ENCODE measurements at regions not wholly inside any gene's neighbourhood (a gene's known extent, or its start where the extent isn't known, plus 50 kb on each side); places are given as distances from the start of the nearest gene placed in this dataset.

DNA sequence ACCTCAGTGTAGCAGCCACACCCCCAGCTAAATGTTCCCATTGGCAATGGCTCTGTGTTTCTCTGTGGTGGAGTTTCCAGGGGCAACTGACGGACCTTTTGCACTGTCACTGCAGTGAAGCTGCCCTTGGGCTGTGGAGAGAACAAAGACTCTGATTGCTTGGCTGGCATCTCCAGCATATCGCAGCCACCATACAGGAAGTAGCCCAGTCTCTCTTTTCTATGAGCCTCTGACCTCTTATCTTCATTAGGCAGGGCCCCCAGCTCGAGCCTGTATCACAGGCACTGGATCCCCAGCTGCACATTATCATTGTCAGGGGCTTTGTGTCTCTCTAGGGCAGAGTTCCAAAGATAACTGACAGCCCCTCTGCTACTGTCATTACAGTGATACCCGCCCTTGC is 483.5 kb downstream of the ARAP2 start:
- no peak for DNase-seq

GRCh38 chr4:35771571-35771970 is 472.7 kb downstream of the ARAP2 start:
- DNase-seq = no peak

DNA sequence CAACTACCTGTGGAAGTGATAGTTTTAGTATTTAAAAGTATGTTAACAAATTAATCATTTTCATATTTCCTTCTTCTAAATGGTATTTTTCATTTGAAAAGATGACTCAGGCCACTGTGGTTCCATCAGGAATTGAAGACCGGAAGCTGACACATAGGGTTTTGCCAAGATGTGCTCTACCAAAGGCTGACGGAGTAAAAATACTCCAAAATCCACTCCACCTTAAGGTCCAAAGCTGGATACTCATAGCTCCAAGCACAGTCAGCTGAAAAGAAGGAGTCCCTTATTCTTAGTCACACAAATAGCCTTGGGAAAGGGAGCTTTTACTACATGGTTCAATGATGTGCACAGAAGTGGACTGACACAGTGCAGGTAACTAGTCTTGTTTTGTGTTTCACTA is 472.0 kb downstream of the ARAP2 start:
- DNase-seq = no peak

DNA sequence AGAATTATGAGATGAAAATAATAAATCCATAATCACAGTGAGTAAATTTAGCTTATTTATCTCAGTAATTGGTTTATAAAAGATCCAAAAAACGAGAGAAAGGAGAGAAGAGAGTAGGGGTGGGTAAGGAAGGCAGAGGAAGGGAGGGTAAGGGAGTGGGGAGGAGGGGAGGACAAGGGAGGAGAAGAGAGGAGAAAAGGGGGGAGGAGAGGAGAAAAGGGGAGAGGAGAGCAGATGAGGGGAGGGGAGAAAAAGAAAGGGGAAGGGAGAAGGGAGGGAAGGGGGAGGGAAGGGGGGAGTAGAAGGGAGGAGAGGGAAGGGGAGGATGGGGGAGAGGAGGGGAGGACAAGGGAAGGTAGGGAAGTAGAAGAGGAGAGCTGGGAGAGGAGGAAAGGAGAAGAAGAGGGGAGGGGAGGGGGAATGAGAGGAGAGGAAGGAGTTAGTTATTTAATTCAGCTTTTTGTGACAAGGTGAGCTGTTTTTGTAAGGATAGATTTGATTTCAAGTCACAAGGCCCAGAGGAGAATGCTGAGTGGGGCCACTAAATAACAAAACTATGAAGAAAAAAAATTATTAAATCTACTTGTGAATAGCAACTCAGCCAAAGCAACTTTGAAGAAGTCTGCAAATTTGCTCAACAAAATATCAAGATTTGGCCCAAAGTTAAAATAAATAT is 454.3 kb downstream of the ARAP2 start:
- DNase-seq = no peak

GRCh38 chr4:35793045-35793722 is 451.1 kb downstream of the ARAP2 start:
- no peak for DNase-seq

GRCh38 chr4:35793766-35794165 is 450.5 kb downstream of the ARAP2 start:
- no peak for DNase-seq

DNA sequence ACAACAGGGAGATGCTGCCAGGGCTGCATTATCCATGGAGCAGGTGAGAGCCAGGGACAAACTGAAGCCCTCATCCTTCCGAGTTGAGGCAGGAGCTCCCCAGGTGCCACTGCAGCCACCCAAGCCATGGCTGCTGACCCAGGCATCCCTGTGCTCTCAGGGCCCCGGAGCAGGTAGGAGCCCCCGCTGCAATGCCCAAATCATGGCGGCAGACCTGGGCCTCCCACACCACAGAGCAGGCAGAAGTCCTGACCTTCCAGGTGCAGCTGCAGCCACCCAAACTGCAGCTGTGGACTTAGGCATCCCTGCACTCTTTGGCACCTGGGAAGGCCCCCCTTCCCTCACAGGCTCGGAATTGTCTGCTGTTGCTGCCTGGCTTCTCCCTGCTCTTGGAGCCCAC is 443.6 kb downstream of the ARAP2 start:
- no peak for DNase-seq

DNA sequence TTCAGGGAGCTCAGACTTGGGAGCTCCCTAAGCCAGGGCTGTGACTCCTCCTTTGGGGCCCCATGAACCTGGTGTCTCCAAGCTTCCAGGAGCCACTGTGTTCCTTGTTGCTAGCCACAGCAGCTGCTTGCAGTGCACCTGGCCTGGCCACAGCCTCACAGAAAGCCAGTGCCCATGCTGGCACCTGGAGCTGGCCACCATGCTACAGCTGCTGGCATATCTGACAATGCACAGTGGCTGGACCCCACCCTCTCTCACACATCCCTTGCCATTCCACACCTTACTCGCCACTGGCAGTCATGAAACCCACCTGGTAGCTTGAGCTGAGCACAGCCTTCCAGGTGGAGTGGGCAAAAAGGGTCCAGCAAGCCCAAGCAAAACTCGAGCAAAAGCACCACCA is 441.7 kb downstream of the ARAP2 start:
- no peak for DNase-seq

GRCh38 chr4:35818520-35818919 is 425.8 kb downstream of the ARAP2 start:
- DNase-seq = peak; percentile 2

DNA sequence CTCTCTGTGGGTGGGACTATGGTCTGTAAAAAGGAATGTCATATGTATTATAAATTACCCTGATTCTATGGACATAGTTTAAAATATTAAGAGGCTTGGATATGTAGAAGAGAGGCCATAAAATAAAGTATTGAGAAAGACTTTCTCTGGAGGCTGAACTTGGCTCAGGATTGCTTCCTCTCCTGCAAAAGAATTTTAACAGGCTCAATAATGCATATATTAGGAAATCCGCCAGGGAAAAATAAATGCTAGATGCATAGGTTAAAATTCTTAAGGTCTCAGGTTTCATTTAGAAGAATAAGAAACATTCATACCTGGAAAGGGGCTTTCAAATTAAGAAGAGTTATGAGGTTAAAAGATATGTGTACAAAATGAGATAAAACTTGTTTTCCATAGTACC is 424.3 kb downstream of the ARAP2 start:
- DNase-seq = no peak

DNA sequence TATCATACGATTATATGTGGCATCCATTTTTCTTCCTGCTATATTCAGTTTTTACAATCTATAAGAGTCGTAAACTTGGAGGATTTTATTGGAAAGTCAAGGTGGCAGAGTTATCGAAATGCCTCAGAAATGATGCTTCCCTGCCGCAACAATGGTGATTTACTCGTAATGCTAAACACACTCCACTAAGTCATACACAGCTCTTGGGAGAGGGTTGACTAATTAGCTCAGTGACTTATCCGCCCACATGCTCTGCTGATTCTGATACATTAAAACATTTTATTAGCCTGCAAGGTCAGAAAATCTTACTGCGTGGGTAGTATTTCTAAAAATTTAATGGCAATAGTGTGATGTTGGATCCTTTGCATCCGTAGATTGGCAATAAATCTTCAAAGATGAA is 420.1 kb downstream of the ARAP2 start:
- DNase-seq = no peak

DNA sequence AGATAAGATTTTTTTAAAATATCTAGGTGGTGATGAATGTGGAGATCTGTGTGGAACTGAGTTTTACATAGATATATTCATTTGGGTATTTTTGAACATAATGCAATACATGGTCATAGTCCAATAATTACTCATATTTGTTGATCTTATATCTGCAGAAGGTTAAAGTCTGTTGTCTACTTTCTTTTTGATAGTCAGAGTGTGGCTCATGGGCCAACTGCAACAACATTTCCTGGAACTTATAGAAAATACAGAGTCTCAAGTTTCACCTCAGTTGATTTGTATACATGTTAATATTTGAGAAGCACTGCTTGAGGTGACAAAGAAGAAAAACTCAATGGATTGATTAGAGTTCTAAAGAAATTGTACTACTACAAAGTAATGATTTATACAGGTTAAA is 408.4 kb downstream of the ARAP2 start:
- no peak for DNase-seq

DNA sequence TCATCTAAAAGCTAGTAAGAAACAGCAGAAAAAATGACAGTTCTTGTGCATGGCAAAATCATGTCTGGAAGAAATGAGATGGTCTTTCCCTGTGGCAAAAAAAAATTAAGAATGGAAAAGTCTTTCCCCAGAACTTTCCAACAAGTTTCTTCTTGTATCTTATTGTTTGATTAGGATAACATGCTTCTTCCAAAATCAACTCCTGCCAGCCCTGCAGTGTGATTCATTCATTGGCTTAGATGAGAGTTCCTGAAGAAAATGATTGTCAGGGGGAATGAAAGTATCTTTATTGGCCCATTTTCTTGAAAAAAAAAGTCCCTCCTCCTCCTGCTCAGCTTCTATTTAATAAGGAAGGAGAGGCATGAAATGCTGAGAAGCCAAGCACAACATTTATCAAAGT is 407.7 kb downstream of the ARAP2 start:
- DNase-seq = no peak

GRCh38 chr4:35867057-35867456 is 377.3 kb downstream of the ARAP2 start:
- no peak for DNase-seq

DNA sequence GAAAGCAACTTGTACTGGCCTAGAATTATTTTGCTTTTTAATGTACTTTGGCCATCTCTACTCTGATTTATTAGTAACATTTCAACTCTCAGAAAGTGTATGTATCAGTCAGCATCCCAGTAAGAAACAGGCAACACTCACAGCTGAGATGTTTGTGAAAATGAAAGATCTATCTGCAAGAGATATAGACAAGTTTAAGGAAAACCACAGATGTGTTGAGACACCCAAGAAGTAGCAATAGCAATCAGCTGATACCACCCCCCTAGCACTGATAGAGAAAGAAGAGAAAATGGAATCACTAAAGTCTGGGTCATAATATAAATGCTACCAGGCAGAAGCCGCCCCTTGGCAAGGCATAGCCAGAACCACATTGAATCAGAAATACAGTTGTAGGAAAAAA is 372.0 kb downstream of the ARAP2 start:
- no peak for DNase-seq

DNA sequence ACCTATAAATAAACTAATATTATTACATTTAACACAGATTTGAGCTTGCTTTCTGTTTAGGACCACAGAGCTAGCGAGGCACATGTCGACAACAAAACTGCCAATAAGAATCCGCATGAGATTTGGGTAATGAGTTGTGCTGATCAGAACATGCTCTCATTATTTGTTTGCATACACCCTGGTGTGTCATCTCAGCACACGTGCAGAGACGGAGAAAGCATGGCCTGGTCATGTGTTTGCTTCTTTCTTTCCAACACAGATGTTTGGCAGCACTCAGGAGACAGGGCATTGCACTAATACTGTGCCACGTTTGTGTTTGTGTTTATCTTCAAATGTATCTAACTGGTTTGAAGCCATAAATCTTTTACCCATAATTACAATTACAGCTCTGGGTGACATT is 364.8 kb downstream of the ARAP2 start:
- DNase-seq = no peak

- no peak for DNase-seq
Observed at GRCh38 chr4:35883108-35883507, 361.2 kb downstream of the ARAP2 start.

- no peak for DNase-seq
Observed at GRCh38 chr4:35884714-35885480, 359.4 kb downstream of the ARAP2 start.

DNA sequence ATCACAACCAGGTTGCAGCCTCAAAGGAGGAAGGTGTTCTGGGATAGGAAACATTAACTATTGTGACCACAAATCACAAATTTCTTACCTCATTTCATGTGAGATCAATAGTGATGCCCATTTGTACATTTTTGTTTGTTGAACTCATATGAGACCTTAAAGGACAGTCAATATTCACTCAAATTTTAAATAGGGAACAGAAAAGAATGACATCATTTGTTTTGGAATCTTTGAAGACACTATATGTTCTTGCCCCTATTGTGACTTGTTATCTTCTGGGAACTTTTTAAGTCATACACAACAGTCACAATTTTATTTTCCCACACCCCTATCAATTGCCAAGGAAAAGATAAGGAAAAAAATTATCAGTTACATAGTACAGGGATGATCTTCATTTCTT is 346.5 kb downstream of the ARAP2 start:
- DNase-seq = no peak

- DNase-seq = no peak
Observed at GRCh38 chr4:35900286-35901243, 343.7 kb downstream of the ARAP2 start.

DNA sequence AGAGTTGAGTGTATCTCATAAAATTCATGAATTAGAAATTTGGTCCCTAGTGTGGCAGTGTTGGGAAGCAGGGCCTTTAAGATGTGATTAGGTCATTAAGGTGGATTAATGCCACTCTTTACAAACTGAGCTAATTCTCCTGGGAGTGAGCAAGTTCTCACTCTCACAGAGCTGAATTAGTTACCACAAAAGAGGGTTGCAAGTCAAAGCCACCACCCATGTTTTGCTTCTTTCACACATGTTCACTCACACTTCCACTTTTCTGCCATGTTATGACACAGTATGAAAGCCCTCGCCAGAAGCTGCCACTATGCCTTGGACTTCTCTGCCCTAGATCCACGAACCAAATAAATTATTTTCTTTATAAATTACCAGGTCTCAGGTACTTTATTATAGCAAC is 332.1 kb downstream of the ARAP2 start:
- DNase-seq = no peak

- DNase-seq = no peak
Observed at GRCh38 chr4:35918491-35918977, 325.8 kb downstream of the ARAP2 start.

GRCh38 chr4:35925806-35926205 is 318.5 kb downstream of the ARAP2 start:
- DNase-seq = peak; percentile 23

All from activated CD4-positive, alpha-beta T cell treated with anti-CD3 and anti-CD28 coated beads, Interleukin-10, Interleukin-2, amounts not matched to agents 100 ng/mL and 50 ng/mL, durations not matched to agents 16 hours and 8 hours (primary cell).